ENCODE measurements at regions not wholly inside any gene's neighbourhood (a gene's known extent, or its start where the extent isn't known, plus 50 kb on each side); places are given as distances from the start of the nearest gene placed in this dataset.

DNA sequence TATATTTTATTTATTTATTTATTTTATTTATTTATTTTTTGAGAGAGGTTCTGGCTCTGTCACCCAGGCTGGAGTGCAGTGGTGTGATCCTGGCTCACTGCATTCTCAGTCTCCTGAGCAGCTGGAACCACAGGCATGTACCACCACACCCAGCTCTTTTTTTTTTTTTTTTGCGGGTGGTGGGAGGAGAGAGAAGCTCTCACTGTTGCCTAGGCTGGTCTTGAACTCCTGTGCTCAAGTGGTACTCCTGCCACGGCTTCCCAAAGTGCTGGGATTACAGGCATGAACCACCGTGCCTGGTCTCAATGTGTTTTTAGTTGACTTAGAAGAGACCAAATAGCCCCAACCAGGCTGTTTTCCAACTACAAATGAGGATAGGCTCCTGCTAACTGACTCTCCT, 80.7 kb downstream of the PDCL3 start:
- no peak overlapping the region for H3K4me3 ChIP-seq
- no peaks in the 10 kb centered on the region for H3K4me1 ChIP-seq
- TF ChIP-seq, protein P1, sequence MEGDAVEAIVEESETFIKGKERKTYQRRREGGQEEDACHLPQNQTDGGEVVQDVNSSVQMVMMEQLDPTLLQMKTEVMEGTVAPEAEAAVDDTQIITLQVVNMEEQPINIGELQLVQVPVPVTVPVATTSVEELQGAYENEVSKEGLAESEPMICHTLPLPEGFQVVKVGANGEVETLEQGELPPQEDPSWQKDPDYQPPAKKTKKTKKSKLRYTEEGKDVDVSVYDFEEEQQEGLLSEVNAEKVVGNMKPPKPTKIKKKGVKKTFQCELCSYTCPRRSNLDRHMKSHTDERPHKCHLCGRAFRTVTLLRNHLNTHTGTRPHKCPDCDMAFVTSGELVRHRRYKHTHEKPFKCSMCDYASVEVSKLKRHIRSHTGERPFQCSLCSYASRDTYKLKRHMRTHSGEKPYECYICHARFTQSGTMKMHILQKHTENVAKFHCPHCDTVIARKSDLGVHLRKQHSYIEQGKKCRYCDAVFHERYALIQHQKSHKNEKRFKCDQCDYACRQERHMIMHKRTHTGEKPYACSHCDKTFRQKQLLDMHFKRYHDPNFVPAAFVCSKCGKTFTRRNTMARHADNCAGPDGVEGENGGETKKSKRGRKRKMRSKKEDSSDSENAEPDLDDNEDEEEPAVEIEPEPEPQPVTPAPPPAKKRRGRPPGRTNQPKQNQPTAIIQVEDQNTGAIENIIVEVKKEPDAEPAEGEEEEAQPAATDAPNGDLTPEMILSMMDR (IDR thresholded peaks at IDR 0.05): no peak
- H3K27ac ChIP-seq: no peak overlapping the region
- no peaks in the 10 kb centered on the region for H3K9me3 ChIP-seq
- H3K27me3 ChIP-seq: no peaks in the 10 kb centered on the region
- intact Hi-C loops (cut with DNase I): no loop called here
- H3K36me3 ChIP-seq: no peaks in the 10 kb centered on the region
- DNase-seq (ENCODE audit: low spot score in 2 of 2): no peak

DNA sequence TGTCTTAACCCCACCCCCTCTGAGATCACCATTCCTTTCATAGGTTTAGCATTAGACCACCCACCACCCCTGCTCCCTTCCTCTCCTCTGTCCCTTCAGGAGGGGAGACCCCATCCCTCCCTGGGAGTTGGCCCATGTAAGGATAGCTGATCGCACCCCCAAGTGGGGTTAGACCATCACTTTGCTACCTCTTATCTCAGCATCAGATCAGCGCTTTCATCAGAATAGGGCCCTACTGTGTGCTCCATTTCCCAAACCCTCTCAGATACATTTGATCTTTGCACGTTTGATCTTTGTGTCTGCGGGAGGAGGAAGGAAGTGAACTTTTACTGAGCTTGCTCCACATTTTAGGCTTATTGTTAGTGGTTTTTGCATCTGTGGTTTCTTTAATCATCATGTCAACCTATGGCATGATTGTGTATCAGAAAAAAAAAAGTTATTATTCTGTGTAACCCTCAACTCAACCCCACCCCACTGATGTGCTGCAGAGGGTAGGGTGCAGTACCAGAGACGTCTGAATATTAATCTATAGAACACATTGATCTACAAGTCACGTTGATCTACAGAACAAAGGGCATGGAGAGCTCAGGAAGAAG, 81.2 kb downstream of the PDCL3 start:
- H3K27ac ChIP-seq: no peak overlapping the region
- H3K36me3 ChIP-seq: no peaks in the 10 kb centered on the region
- no peak for DNase-seq (ENCODE audit: low spot score in 2 of 2)
- intact Hi-C loops (cut with DNase I): no loop called here
- H3K9me3 ChIP-seq: no peaks in the 10 kb centered on the region
- H3K4me1 ChIP-seq: no peaks in the 10 kb centered on the region
- no peak overlapping the region for H3K4me3 ChIP-seq
- no peaks in the 10 kb centered on the region for H3K27me3 ChIP-seq
- TF ChIP-seq, protein P1 (IDR thresholded peaks at IDR 0.05): no peak

DNA sequence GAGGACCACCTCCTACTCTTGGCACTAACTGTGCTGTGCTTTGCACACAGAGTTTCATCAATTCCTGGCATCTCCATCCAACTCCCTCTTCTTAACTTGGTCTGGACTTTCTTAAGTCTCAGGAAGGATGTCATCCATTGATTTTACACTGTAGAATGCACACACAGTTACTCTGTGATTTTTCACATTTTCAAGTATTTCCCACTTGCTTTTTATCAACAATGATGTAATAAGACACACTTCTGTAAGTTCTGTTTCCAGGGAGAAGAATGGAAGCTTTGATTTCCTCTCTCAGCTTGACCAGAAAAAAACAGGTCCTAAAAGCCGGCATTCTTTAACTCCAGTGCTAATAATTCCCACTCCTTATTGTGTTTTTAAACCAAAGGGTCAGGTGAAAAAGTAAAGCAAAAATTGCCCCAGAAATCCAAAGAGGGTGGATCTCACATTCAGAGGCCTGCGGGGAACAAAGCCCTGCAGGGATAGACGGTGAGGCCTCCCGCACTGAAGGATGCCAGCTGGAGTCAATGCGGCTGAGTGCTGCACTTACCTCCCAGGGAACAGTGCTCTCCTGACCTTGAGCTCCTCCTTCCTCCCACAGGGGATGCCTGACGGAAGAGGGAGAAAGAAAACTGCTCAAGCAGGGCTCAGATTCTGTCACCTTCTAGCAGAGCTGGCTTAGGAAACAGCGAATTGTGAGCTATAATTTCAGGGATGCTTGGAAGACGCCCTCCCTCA, 83.1 kb downstream of the PDCL3 start:
- H3K27ac ChIP-seq: no peak overlapping the region
- no peak for DNase-seq (ENCODE audit: low spot score in 2 of 2)
- H3K9me3 ChIP-seq: no peaks in the 10 kb centered on the region
- H3K4me1 ChIP-seq: no peaks in the 10 kb centered on the region
- no peak overlapping the region for H3K4me3 ChIP-seq
- H3K36me3 ChIP-seq: no peaks in the 10 kb centered on the region
- intact Hi-C loops (cut with DNase I): no loop called here
- TF ChIP-seq, protein P1 (IDR thresholded peaks at IDR 0.05): no peak
- no peaks in the 10 kb centered on the region for H3K27me3 ChIP-seq

DNA sequence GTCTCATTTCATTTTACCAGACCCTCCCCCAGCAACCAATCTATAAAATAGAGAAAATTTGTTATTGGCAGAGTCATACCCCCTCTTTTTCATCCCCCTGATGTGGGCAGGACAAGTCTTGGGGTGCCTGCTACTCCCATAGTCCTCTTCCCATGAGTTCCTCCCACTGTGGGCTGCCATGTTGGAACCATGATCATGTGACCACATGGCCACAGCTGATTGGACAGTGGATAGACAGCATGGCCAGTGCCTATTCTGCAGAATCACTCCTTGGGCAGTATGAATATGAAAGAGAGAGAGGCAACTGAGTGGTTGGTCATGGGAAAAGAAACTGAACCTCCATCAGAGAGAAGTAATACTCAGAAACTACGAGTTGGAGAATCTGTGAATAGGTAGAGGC, 84.9 kb downstream of the PDCL3 start:
- no peak for DNase-seq (ENCODE audit: low spot score in 2 of 2)
- Histone ChIP-seq H3K36me3 (no peaks in the 10 kb centered on the region), H3K4me1 (no peaks in the 10 kb centered on the region), H3K4me3 (no peak overlapping the region), H3K27ac (no peak overlapping the region), H3K9me3 (peaks cover 0 to 5% of the 10 kb centered on the region in 2 donors), H3K27me3 (no peaks in the 10 kb centered on the region)
- intact Hi-C loops (cut with DNase I): no loop called here
- TF ChIP-seq, protein P1 (IDR thresholded peaks at IDR 0.05): no peak

DNA sequence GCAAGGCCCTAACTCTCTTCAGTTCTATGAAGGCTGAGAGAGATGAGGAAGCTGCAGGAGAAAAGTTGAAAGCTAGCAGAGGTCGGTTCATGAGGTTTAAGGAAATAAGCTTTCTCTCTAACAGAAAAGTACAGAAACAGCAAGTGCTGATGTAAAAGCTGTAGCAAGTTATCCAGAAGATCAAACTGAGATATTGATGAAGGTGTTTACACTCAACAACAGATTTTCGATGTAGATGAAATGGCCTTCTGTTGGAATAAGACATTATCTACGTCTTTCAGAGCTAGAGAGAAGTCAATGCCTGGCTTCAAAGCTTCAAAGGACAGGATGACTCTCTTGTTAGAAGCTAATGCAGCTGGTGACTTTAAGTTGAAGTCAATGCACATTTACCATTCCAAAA, 87.4 kb downstream of the PDCL3 start:
- intact Hi-C loops (cut with DNase I): no loop called here
- Histone ChIP-seq H3K36me3 (no peaks in the 10 kb centered on the region), H3K27ac (no peak overlapping the region), H3K4me1 (no peaks in the 10 kb centered on the region), H3K27me3 (no peaks in the 10 kb centered on the region), H3K4me3 (no peak overlapping the region), H3K9me3 (peaks cover 0 to 5% of the 10 kb centered on the region in 2 donors)
- TF ChIP-seq, protein P1 (IDR thresholded peaks at IDR 0.05): no peak
- no peak for DNase-seq (ENCODE audit: low spot score in 2 of 2)
